Hepatocyte (in vitro differentiated cells): ENCODE measurements at regions not wholly inside any gene's neighbourhood (a gene's known extent, or its start where the extent isn't known, plus 50 kb on each side); places are given as distances from the start of the nearest gene placed in this dataset.

ENCODE experiments used
- CTCF ChIP-seq: fragments of 200-600 bp; sonication (generic); IDR thresholded peaks from 2 replicates; pipeline ENCODE4 v1.5.1; 2016; ENCODE audit warnings: antibody characterized with exemption, mild to moderate bottlenecking; ENCODE audit not compliant: poor library complexity
- EZH2 ChIP-seq: fragments of 200-600 bp; sonication (generic); IDR thresholded peaks from 2 replicates; pipeline ENCODE4 v1.6.1; 2016; ENCODE audit warnings: antibody characterized with exemption, mild to moderate bottlenecking, borderline replicate concordance
- EZH2phosphoT487 ChIP-seq: fragments of 200-600 bp; sonication (generic); IDR thresholded peaks from one replicate; pipeline ENCODE4 v1.6.1; 2018; ENCODE audit warnings: antibody characterized with exemption, mild to moderate bottlenecking, low read depth, moderate library complexity; ENCODE audit not compliant: unreplicated experiment, severe bottlenecking

GRCh38 chr6:82506526-82506925 is 142.9 kb downstream of the TPBG start:
- TF ChIP-seq EZH2 = no peak
- TF ChIP-seq CTCF = no peak
- TF ChIP-seq EZH2phosphoT487 = no peak
